WTC11 (cell line): ENCODE measurements at regions not wholly inside any gene's neighbourhood (a gene's known extent, or its start where the extent isn't known, plus 50 kb on each side); places are given as distances from the start of the nearest gene placed in this dataset.

Experiments
- ATAC-seq: fragments of 200-7000 bp; cut with Tn5 transposase; 2 replicates; pipeline ENCODE4 v1.10.0; 2021; ENCODE audit warnings: mild to moderate bottlenecking, moderate library complexity
- CTCF ChIA-PET: fragments of 300-600 bp; sonication (Branson Sonifier 250); formaldehyde crosslinking; loops from one replicate; lab custom pipeline; 2021; ENCODE audit warnings: antibody characterized with exemption; lab: Charles Lee
- POLR2A ChIA-PET: fragments of 350-600 bp; sonication (Branson Sonifier 250); formaldehyde crosslinking; loops from one replicate; lab custom pipeline; 2021; ENCODE audit warnings: antibody characterized with exemption; lab: Charles Lee
- DNase-seq: peaks from one replicate; pipeline ENCODE4 v3.0.0; 2021; ENCODE audit warnings: low spot score
- H3K27ac Mint-ChIP-seq: 2 replicates; pipeline ENCODE4 v1.8.0; 2021; ENCODE audit warnings: mixed read lengths
- H3K27me3 Mint-ChIP-seq: 2 replicates; pipeline ENCODE4 v1.8.0; 2021; ENCODE audit warnings: low read depth, mild to moderate bottlenecking, moderate library complexity, mixed read lengths
- H3K36me3 Mint-ChIP-seq: 2 replicates; pipeline ENCODE4 v1.8.0; 2021; ENCODE audit warnings: mixed read lengths
- H3K4me1 Mint-ChIP-seq: 2 replicates; pipeline ENCODE4 v1.8.0; 2022; ENCODE audit warnings: mixed read lengths
- H3K4me3 Mint-ChIP-seq: 2 replicates; pipeline ENCODE4 v1.8.0; 2021; ENCODE audit warnings: mild to moderate bottlenecking, moderate library complexity, mixed read lengths
- H3K9me3 Mint-ChIP-seq: 2 replicates; pipeline ENCODE4 v1.8.0; 2021; ENCODE audit warnings: mixed read lengths
- ATF1 ChIP-seq: sonication (generic); formaldehyde crosslinking; IDR thresholded peaks from 2 replicates; pipeline ENCODE4 v1.8.1; 2023; ENCODE audit warnings: mild to moderate bottlenecking, moderate library complexity, missing genetic modification reagents
- CBFB ChIP-seq: sonication (generic); formaldehyde crosslinking; IDR thresholded peaks from 2 replicates; pipeline ENCODE4 v1.8.1; 2022; ENCODE audit warnings: mild to moderate bottlenecking, low read depth, missing genetic modification reagents
- CREB1 ChIP-seq: sonication (generic); formaldehyde crosslinking; IDR thresholded peaks from 2 replicates; pipeline ENCODE4 v1.8.0; 2023; ENCODE audit warnings: mild to moderate bottlenecking, missing genetic modification reagents
- ELF4 ChIP-seq: sonication (generic); formaldehyde crosslinking; IDR thresholded peaks from 2 replicates; pipeline ENCODE4 v1.8.1; 2022; ENCODE audit warnings: low read depth, mild to moderate bottlenecking, moderate library complexity, missing genetic modification reagents
- ETV6 ChIP-seq: sonication (generic); formaldehyde crosslinking; IDR thresholded peaks from 2 replicates; pipeline ENCODE4 v1.8.1; 2022; ENCODE audit warnings: mild to moderate bottlenecking, missing genetic modification reagents
- GRHL2 ChIP-seq: fragments of 250-450 bp; sonication (Bioruptor Pico); IDR thresholded peaks from 2 replicates; pipeline ENCODE4 v1.8.0; 2022; ENCODE audit warnings: mild to moderate bottlenecking, moderate library complexity; ENCODE audit not compliant: insufficient replicate concordance, severe bottlenecking
- MXD4 ChIP-seq: fragments of 250-450 bp; sonication (Bioruptor Pico); IDR thresholded peaks from 2 replicates; pipeline ENCODE4 v1.8.0; 2021; ENCODE audit warnings: mild to moderate bottlenecking, moderate library complexity, borderline replicate concordance
- NFE2L1 ChIP-seq: sonication (generic); formaldehyde crosslinking; IDR thresholded peaks from 2 replicates; pipeline ENCODE4 v1.8.1; 2023; ENCODE audit warnings: missing genetic modification reagents
- NR3C1 ChIP-seq: sonication (generic); formaldehyde crosslinking; conservative IDR thresholded peaks from 2 replicates; pipeline ENCODE4 v1.8.1; 2023; ENCODE audit warnings: low read depth, mild to moderate bottlenecking, missing genetic modification reagents
- RELA ChIP-seq: sonication (generic); formaldehyde crosslinking; IDR thresholded peaks from 2 replicates; pipeline ENCODE4 v1.8.1; 2022; ENCODE audit warnings: missing genetic modification reagents, mild to moderate bottlenecking, borderline replicate concordance
- TEAD1 ChIP-seq: sonication (generic); formaldehyde crosslinking; IDR thresholded peaks from 2 replicates; pipeline ENCODE4 v1.8.0; 2022; ENCODE audit warnings: mild to moderate bottlenecking, missing genetic modification reagents
- ZBTB21 ChIP-seq: sonication (generic); formaldehyde crosslinking; IDR thresholded peaks from 2 replicates; pipeline ENCODE4 v1.8.1; 2023; ENCODE audit warnings: mild to moderate bottlenecking, missing genetic modification reagents, borderline replicate concordance
- ZNF219 ChIP-seq: sonication (generic); formaldehyde crosslinking; IDR thresholded peaks from 2 replicates; pipeline ENCODE4 v1.8.0; 2023; ENCODE audit warnings: missing genetic modification reagents, mild to moderate bottlenecking, borderline replicate concordance
- ZNF232 ChIP-seq: sonication (generic); formaldehyde crosslinking; IDR thresholded peaks from 2 replicates; pipeline ENCODE4 v1.8.0; 2022; ENCODE audit warnings: mild to moderate bottlenecking, missing genetic modification reagents
- ZNF263 ChIP-seq: sonication (generic); formaldehyde crosslinking; IDR thresholded peaks from 2 replicates; pipeline ENCODE4 v1.8.1; 2022; ENCODE audit warnings: low read depth, mild to moderate bottlenecking, moderate library complexity, missing genetic modification reagents
- ZNF671 ChIP-seq: fragments of 250-450 bp; sonication (Bioruptor Pico); IDR thresholded peaks from 2 replicates; pipeline ENCODE4 v1.8.0; 2021; ENCODE audit warnings: mild to moderate bottlenecking
- TF ChIP-seq, protein P1 (sequence below): sonication (generic); formaldehyde crosslinking; conservative IDR thresholded peaks from 2 replicates; pipeline ENCODE4 v1.8.1; 2023; ENCODE audit warnings: mild to moderate bottlenecking, low read depth, missing genetic modification reagents, moderate library complexity
- TF ChIP-seq, protein P2 (sequence below): sonication (generic); formaldehyde crosslinking; IDR thresholded peaks from 2 replicates; pipeline ENCODE4 v1.8.1; 2022; ENCODE audit warnings: missing genetic modification reagents, borderline replicate concordance
- TF ChIP-seq, protein P3 (sequence below): sonication (generic); formaldehyde crosslinking; IDR thresholded peaks from 2 replicates; pipeline ENCODE4 v1.8.1; 2023; ENCODE audit warnings: mild to moderate bottlenecking, missing genetic modification reagents, borderline replicate concordance
- TF ChIP-seq, protein P4 (sequence below): sonication (generic); formaldehyde crosslinking; IDR thresholded peaks from 2 replicates; pipeline ENCODE4 v1.8.0; 2022; ENCODE audit warnings: mild to moderate bottlenecking, missing genetic modification reagents
- TF ChIP-seq, protein P5 (sequence below): sonication (generic); formaldehyde crosslinking; IDR thresholded peaks from 2 replicates; pipeline ENCODE4 v1.8.0; 2023; ENCODE audit warnings: missing genetic modification reagents
- TF ChIP-seq, protein P6 (sequence below): sonication (generic); formaldehyde crosslinking; IDR thresholded peaks from 2 replicates; pipeline ENCODE4 v1.8.0; 2023; ENCODE audit warnings: mild to moderate bottlenecking, missing genetic modification reagents

DNA sequence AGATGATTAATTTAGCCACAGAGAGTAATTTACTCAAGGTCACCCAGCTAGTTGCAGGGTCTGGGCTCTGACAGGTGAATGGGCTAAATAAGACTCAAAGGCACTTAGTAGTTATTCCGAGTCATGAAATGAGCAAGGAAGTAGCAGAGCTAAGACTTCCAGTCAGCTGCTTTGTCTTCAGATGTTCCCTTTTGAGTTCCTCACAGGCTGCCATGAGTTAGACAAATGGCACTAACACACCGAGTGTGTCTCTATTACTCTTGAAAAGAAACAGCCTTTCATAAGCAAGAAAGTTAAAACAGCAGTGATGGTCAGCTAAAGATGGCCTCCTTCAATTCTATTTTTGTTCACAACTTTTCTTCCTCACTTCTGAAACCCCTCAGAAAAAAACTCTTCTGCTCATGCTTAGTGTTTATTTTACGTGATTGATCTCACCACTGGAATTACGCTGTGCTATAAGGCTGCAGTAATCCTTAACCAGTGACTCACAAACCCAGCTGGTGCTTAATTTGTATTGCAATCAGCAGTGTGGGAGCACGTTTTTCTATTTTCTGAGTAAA is 389.1 kb downstream of the AASDHPPT start:
- Mint-ChIP-seq H3K4me3 (no peak overlapping the region), H3K4me1 (peaks cover 22% of the 10 kb centered on the region), H3K27me3 (no peaks in the 10 kb centered on the region), H3K9me3 (no peaks in the 10 kb centered on the region), H3K36me3 (no peaks in the 10 kb centered on the region), H3K27ac (no peak overlapping the region)
- ATAC-seq (no peak), DNase-seq (no peak)
- TF ChIP-seq, protein P1, sequence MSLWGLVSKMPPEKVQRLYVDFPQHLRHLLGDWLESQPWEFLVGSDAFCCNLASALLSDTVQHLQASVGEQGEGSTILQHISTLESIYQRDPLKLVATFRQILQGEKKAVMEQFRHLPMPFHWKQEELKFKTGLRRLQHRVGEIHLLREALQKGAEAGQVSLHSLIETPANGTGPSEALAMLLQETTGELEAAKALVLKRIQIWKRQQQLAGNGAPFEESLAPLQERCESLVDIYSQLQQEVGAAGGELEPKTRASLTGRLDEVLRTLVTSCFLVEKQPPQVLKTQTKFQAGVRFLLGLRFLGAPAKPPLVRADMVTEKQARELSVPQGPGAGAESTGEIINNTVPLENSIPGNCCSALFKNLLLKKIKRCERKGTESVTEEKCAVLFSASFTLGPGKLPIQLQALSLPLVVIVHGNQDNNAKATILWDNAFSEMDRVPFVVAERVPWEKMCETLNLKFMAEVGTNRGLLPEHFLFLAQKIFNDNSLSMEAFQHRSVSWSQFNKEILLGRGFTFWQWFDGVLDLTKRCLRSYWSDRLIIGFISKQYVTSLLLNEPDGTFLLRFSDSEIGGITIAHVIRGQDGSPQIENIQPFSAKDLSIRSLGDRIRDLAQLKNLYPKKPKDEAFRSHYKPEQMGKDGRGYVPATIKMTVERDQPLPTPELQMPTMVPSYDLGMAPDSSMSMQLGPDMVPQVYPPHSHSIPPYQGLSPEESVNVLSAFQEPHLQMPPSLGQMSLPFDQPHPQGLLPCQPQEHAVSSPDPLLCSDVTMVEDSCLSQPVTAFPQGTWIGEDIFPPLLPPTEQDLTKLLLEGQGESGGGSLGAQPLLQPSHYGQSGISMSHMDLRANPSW (CRISPR knock-in tag): no peak
- TF ChIP-seq, protein P2, sequence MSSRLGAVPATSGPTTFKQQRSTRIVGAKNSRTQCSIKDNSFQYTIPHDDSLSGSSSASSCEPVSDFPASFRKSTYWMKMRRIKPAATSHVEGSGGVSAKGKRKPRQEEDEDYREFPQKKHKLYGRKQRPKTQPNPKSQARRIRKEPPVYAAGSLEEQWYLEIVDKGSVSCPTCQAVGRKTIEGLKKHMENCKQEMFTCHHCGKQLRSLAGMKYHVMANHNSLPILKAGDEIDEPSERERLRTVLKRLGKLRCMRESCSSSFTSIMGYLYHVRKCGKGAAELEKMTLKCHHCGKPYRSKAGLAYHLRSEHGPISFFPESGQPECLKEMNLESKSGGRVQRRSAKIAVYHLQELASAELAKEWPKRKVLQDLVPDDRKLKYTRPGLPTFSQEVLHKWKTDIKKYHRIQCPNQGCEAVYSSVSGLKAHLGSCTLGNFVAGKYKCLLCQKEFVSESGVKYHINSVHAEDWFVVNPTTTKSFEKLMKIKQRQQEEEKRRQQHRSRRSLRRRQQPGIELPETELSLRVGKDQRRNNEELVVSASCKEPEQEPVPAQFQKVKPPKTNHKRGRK (CRISPR knock-in tag): no peak
- POLR2A ChIA-PET: no interaction called here
- CTCF ChIA-PET: no interaction called here

DNA sequence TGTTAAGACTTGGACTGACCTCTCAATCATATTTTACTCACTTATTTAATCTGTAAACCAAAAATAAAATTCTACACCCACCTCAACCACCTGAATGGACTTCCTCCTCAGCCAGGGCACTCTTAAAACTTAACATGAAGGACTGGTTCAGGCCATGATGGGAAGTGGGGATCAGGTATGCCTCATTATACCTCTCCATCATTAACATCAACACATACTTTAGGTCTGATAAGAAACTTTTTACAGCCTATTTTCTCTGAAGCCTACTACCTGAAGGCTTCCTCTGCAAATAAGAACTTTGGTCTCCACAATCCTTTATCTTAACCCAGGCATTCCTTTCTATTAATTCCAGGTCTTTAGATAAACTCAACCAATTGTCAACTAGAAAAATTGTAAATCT is 390.0 kb downstream of the AASDHPPT start:
- POLR2A ChIA-PET: no interaction called here

More for the DNA sequence above, 390.0 kb downstream of the AASDHPPT start:
- no peak overlapping the region for H3K27ac Mint-ChIP-seq
- TF ChIP-seq ZNF232 (CRISPR knock-in tag) (no peak), ZBTB21 (CRISPR knock-in tag) (no peak), ZNF219 (no peak), RELA (CRISPR knock-in tag) (no peak), NR3C1 (CRISPR knock-in tag) (no peak), TEAD1 (CRISPR knock-in tag) (no peak), ZNF263 (CRISPR knock-in tag) (no peak), CREB1 (no peak), ATF1 (CRISPR knock-in tag) (no peak), ZNF671 (no peak), CBFB (CRISPR knock-in tag) (no peak), ETV6 (no peak), GRHL2 (CRISPR knock-in tag) (no peak), MXD4 (CRISPR knock-in tag) (no peak), ELF4 (CRISPR knock-in tag) (no peak), NFE2L1 (CRISPR knock-in tag) (no peak)
- TF ChIP-seq, protein P3, sequence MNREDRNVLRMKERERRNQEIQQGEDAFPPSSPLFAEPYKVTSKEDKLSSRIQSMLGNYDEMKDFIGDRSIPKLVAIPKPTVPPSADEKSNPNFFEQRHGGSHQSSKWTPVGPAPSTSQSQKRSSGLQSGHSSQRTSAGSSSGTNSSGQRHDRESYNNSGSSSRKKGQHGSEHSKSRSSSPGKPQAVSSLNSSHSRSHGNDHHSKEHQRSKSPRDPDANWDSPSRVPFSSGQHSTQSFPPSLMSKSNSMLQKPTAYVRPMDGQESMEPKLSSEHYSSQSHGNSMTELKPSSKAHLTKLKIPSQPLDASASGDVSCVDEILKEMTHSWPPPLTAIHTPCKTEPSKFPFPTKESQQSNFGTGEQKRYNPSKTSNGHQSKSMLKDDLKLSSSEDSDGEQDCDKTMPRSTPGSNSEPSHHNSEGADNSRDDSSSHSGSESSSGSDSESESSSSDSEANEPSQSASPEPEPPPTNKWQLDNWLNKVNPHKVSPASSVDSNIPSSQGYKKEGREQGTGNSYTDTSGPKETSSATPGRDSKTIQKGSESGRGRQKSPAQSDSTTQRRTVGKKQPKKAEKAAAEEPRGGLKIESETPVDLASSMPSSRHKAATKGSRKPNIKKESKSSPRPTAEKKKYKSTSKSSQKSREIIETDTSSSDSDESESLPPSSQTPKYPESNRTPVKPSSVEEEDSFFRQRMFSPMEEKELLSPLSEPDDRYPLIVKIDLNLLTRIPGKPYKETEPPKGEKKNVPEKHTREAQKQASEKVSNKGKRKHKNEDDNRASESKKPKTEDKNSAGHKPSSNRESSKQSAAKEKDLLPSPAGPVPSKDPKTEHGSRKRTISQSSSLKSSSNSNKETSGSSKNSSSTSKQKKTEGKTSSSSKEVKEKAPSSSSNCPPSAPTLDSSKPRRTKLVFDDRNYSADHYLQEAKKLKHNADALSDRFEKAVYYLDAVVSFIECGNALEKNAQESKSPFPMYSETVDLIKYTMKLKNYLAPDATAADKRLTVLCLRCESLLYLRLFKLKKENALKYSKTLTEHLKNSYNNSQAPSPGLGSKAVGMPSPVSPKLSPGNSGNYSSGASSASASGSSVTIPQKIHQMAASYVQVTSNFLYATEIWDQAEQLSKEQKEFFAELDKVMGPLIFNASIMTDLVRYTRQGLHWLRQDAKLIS (CRISPR knock-in tag): no peak
- TF ChIP-seq, protein P4, sequence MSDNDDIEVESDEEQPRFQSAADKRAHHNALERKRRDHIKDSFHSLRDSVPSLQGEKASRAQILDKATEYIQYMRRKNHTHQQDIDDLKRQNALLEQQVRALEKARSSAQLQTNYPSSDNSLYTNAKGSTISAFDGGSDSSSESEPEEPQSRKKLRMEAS (CRISPR knock-in tag): no peak
- TF ChIP-seq, protein P5, sequence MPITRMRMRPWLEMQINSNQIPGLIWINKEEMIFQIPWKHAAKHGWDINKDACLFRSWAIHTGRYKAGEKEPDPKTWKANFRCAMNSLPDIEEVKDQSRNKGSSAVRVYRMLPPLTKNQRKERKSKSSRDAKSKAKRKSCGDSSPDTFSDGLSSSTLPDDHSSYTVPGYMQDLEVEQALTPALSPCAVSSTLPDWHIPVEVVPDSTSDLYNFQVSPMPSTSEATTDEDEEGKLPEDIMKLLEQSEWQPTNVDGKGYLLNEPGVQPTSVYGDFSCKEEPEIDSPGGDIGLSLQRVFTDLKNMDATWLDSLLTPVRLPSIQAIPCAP: no peak
- TF ChIP-seq, protein P6, sequence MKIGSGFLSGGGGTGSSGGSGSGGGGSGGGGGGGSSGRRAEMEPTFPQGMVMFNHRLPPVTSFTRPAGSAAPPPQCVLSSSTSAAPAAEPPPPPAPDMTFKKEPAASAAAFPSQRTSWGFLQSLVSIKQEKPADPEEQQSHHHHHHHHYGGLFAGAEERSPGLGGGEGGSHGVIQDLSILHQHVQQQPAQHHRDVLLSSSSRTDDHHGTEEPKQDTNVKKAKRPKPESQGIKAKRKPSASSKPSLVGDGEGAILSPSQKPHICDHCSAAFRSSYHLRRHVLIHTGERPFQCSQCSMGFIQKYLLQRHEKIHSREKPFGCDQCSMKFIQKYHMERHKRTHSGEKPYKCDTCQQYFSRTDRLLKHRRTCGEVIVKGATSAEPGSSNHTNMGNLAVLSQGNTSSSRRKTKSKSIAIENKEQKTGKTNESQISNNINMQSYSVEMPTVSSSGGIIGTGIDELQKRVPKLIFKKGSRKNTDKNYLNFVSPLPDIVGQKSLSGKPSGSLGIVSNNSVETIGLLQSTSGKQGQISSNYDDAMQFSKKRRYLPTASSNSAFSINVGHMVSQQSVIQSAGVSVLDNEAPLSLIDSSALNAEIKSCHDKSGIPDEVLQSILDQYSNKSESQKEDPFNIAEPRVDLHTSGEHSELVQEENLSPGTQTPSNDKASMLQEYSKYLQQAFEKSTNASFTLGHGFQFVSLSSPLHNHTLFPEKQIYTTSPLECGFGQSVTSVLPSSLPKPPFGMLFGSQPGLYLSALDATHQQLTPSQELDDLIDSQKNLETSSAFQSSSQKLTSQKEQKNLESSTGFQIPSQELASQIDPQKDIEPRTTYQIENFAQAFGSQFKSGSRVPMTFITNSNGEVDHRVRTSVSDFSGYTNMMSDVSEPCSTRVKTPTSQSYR: no peak
- TF ChIP-seq, all 79 proteins: peak for 0
- no peaks in the 10 kb centered on the region for H3K27me3 Mint-ChIP-seq
- peaks cover 13% of the 10 kb centered on the region for H3K4me1 Mint-ChIP-seq
- no peak overlapping the region for H3K4me3 Mint-ChIP-seq
- no peaks in the 10 kb centered on the region for H3K9me3 Mint-ChIP-seq
- ATAC-seq (no peak), DNase-seq (no peak)
- H3K36me3 Mint-ChIP-seq: no peaks in the 10 kb centered on the region
- CTCF ChIA-PET: no interaction called here
